Right atrium auricular region (tissue), 2 donors: ENCODE measurements at regions not wholly inside any gene's neighbourhood (a gene's known extent, or its start where the extent isn't known, plus 50 kb on each side); places are given as distances from the start of the nearest gene placed in this dataset.
"Not testable (repeated sequence)": the region's sequence is repeated elsewhere in the genome, so short reads cannot be mapped to it uniquely, and the experiment has no call there.

ENCODE experiments used
- DNase-seq: peaks from one replicate; pipeline ENCODE4 v3.0.0-alpha.2; 2019; ENCODE audit warnings: low spot score
- H3K27ac ChIP-seq, 2 donors: fragments of 200-600 bp; sonication (generic); 1 replicate in 1 of 2; 2 replicates in 1 of 2; pipeline ENCODE4 v1.5.1; 2016 to 2019
- H3K27me3 ChIP-seq, 2 donors: fragments of 200-600 bp; sonication (generic); one replicate each; pipeline versions ENCODE4 v1.5.1 to v1.6.0; 2017 to 2019
- H3K36me3 ChIP-seq: fragments of 200-600 bp; sonication (generic); one replicate; pipeline ENCODE4 v1.5.1; 2016
- H3K4me1 ChIP-seq, 2 donors: fragments of 200-600 bp; sonication (generic); one replicate each; pipeline versions ENCODE4 v1.5.1 to v1.6.0; 2017 to 2019
- H3K4me3 ChIP-seq, 2 donors: fragments of 200-600 bp; sonication (generic); 1 replicate in 1 of 2; 2 replicates in 1 of 2; pipeline ENCODE4 v1.5.1; 2017 to 2019; ENCODE audit warnings: mild to moderate bottlenecking in 1 of 2, moderate library complexity in 1 of 2
- H3K9me3 ChIP-seq, 2 donors: fragments of 200-600 bp; sonication (generic); one replicate each; pipeline ENCODE4 v1.5.1; 2019
- TF ChIP-seq, protein P1 (sequence below), 2 donors: fragments of 200-600 bp; sonication (generic); IDR thresholded peaks; one replicate each; pipeline ENCODE4 v1.5.1; 2019; ENCODE audit warnings: antibody characterized with exemption in 2 of 2

GRCh38 chrX:112473654-112474053, 206.1 kb downstream of the LHFPL1 start:
- DNase-seq: no peak
- Histone ChIP-seq H3K27me3 (no peaks in the 10 kb centered on the region), H3K36me3 (no peaks in the 10 kb centered on the region), H3K4me1 (no peaks in the 10 kb centered on the region), H3K4me3 (no peak overlapping the region), H3K9me3 (no peaks in the 10 kb centered on the region), H3K27ac (no peak overlapping the region)
- TF ChIP-seq, protein P1, sequence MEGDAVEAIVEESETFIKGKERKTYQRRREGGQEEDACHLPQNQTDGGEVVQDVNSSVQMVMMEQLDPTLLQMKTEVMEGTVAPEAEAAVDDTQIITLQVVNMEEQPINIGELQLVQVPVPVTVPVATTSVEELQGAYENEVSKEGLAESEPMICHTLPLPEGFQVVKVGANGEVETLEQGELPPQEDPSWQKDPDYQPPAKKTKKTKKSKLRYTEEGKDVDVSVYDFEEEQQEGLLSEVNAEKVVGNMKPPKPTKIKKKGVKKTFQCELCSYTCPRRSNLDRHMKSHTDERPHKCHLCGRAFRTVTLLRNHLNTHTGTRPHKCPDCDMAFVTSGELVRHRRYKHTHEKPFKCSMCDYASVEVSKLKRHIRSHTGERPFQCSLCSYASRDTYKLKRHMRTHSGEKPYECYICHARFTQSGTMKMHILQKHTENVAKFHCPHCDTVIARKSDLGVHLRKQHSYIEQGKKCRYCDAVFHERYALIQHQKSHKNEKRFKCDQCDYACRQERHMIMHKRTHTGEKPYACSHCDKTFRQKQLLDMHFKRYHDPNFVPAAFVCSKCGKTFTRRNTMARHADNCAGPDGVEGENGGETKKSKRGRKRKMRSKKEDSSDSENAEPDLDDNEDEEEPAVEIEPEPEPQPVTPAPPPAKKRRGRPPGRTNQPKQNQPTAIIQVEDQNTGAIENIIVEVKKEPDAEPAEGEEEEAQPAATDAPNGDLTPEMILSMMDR (IDR thresholded peaks at IDR 0.05): no peak

DNA sequence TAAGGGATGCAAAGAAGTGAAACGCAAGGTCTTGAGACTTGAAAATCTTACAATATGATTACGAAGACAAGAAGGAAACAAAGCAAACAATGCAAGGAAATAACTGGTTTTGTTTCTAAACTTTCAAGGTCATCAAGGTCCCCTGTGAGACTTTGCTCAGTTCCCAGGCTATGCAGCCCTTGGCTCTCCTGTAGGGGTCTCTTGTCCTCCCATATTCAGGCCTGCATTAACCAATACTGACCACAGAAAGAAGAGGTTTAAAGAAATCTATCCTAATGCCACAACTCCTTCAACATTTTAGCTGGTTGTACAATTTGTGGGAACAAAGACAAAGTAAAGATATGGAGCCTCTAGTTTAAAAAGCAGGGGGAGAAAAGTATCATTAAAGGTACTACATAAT, 209.2 kb downstream of the LHFPL1 start:
- no peak for DNase-seq
- Histone ChIP-seq H3K4me1 (no peaks in the 10 kb centered on the region), H3K27me3 (no peaks in the 10 kb centered on the region), H3K9me3 (no peaks in the 10 kb centered on the region), H3K27ac (no peak overlapping the region), H3K36me3 (no peaks in the 10 kb centered on the region), H3K4me3 (no peak overlapping the region)
- TF ChIP-seq, protein P1 (IDR thresholded peaks at IDR 0.05): no peak

DNA sequence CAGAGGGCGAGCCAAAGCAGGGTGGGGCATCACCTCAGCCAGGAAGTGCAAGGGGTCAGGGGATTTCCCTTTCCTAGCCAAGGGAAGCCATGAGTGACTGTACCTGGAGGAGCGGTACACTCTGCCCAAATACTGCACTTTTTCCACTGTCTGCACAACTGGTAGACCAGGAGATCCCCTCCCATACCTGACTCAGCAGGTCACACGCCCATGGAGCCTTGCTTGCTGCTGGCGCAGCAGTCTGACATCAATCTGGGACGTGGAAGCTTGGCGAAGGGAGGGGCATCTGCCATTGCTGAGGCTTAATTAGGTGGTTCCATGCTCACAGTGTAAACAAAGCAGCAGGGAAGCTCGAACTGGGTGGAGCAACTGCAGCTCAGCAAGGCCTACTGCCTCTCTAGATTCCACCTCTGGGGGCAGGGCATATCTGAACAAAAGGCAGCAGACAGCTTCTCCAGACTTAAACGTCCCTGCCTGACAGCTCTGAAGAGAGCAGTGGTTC, 217.7 kb downstream of the LHFPL1 start:
- not testable (repeated sequence) for H3K4me1 ChIP-seq, H3K27me3 ChIP-seq, H3K27ac ChIP-seq, H3K36me3 ChIP-seq, H3K4me3 ChIP-seq, H3K9me3 ChIP-seq, DNase-seq

DNA sequence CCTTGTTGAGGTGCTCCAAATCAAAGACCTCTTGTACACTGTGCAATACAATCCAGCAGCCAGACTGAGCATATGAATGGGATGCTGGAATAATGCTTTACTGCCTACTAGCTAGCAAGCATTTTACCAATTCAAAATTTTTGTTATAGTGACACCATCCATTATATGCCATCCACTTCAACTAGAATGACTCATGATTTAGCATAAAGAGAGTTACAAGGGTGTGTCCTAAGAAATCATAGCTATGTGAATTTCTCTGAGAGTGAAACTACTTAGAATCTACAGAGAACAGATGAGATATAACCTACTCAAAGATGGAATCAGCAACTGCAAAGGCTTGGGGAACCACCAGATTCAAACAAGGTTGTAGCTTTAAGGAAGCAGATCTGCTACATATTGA, 221.9 kb downstream of the LHFPL1 start:
- TF ChIP-seq, protein P1 (IDR thresholded peaks at IDR 0.05): no peak
- no peaks in the 10 kb centered on the region for H3K27me3 ChIP-seq
- DNase-seq: no peak
- peaks cover 0 to 2% of the 10 kb centered on the region in 2 donors for H3K9me3 ChIP-seq
- H3K4me1 ChIP-seq: no peaks in the 10 kb centered on the region
- H3K4me3 ChIP-seq: no peak overlapping the region
- no peaks in the 10 kb centered on the region for H3K36me3 ChIP-seq
- H3K27ac ChIP-seq: no peak overlapping the region

- no peak overlapping the region for H3K4me3 ChIP-seq
- no peaks in the 10 kb centered on the region for H3K36me3 ChIP-seq
- H3K9me3 ChIP-seq: no peaks in the 10 kb centered on the region
- no peak for DNase-seq
- TF ChIP-seq, protein P1 (IDR thresholded peaks at IDR 0.05): no peak
- H3K27me3 ChIP-seq: no peaks in the 10 kb centered on the region
- no peak overlapping the region for H3K27ac ChIP-seq
- no peaks in the 10 kb centered on the region for H3K4me1 ChIP-seq
Observed at GRCh38 chrX:112450810-112451209, 228.9 kb downstream of the LHFPL1 start.

DNA sequence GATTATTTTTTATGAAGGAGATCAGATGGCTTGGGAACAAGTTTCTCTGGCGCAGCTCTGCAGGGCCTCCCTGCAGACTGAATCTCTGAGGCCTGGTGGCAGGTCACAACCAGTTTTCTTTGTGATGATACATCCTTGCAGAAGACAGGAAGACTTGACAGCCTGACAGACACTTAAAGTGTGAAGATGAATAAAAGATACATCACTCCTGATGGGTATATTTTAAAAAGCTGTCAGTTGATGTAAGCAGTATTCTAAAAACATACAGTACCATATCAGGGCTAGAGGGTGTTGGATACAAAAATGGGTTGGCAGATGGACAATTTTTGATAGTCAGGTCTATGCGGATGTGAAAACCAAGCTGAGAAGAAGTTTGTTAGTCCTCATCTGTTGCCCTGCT, 239.5 kb downstream of the LHFPL1 start:
- Histone ChIP-seq H3K27me3 (no peaks in the 10 kb centered on the region), H3K4me3 (no peak overlapping the region), H3K4me1 (no peaks in the 10 kb centered on the region), H3K36me3 (no peaks in the 10 kb centered on the region), H3K27ac (no peak overlapping the region), H3K9me3 (no peaks in the 10 kb centered on the region)
- no peak for DNase-seq
- TF ChIP-seq, protein P1 (IDR thresholded peaks at IDR 0.05): no peak
